Neural progenitor cell (in vitro differentiated cells): ENCODE measurements at regions not wholly inside any gene's neighbourhood (a gene's known extent, or its start where the extent isn't known, plus 50 kb on each side); places are given as distances from the start of the nearest gene placed in this dataset.

ENCODE experiments used
- DNase-seq: peaks from one replicate; pipeline ENCODE4 v3.0.0-alpha.2; 2016; ENCODE audit warnings: low spot score
- H2AFZ ChIP-seq: fragments of 200-600 bp; sonication (generic); replicated peaks from 2 replicates; pipeline ENCODE4 v1.6.1; 2016; ENCODE audit warnings: antibody characterized with exemption
- H3F3A ChIP-seq: fragments of 200-600 bp; sonication (generic); 2 replicates; pipeline ENCODE4 v1.6.1; 2016; ENCODE audit warnings: antibody characterized with exemption, low read depth
- H3K27ac ChIP-seq: fragments of 200-600 bp; sonication (generic); 2 replicates; pipeline ENCODE4 v1.5.1; 2016; ENCODE audit warnings: mild to moderate bottlenecking
- H3K27me3 ChIP-seq: fragments of 200-600 bp; sonication (generic); 2 replicates; pipeline ENCODE4 v1.6.1; 2016; ENCODE audit warnings: mild to moderate bottlenecking, moderate library complexity
- H3K36me3 ChIP-seq: fragments of 200-600 bp; sonication (generic); 2 replicates; pipeline ENCODE4 v1.5.1; 2016
- H3K4me1 ChIP-seq: fragments of 200-600 bp; sonication (generic); 2 replicates; pipeline ENCODE4 v1.6.1; 2016; ENCODE audit warnings: mixed run types
- H3K4me2 ChIP-seq: fragments of 200-600 bp; sonication (generic); 2 replicates; pipeline ENCODE4 v1.6.1; 2016
- H3K4me3 ChIP-seq: fragments of 200-600 bp; sonication (generic); 2 replicates; pipeline ENCODE4 v1.5.1; 2016
- H3K79me2 ChIP-seq: fragments of 200-600 bp; sonication (generic); 2 replicates; pipeline ENCODE4 v1.6.1; 2016; ENCODE audit warnings: low read depth
- H3K9ac ChIP-seq: fragments of 200-600 bp; sonication (generic); 2 replicates; pipeline ENCODE4 v1.6.1; 2016
- H3K9me3 ChIP-seq: fragments of 200-600 bp; sonication (generic); 2 replicates; pipeline ENCODE4 v1.5.1; 2016; ENCODE audit warnings: low read depth
- H4K20me1 ChIP-seq: fragments of 200-600 bp; sonication (generic); 2 replicates; pipeline ENCODE4 v1.6.1; 2016; ENCODE audit warnings: low read depth
- H3K27ac Mint-ChIP-seq: 3 replicates; pipeline ENCODE4 v1.8.0; 2021; ENCODE audit warnings: mixed read lengths
- H3K27me3 Mint-ChIP-seq: 2 replicates; pipeline ENCODE4 v1.8.0; 2022; ENCODE audit warnings: low read depth, mild to moderate bottlenecking, inconsistent platforms, moderate library complexity, mixed read lengths; ENCODE audit not compliant: insufficient read depth
- H3K36me3 Mint-ChIP-seq: 3 replicates; pipeline ENCODE4 v1.8.0; 2021; ENCODE audit warnings: mixed read lengths
- H3K4me1 Mint-ChIP-seq: 3 replicates; pipeline ENCODE4 v1.8.0; 2021; ENCODE audit warnings: mixed read lengths
- H3K4me3 Mint-ChIP-seq: 3 replicates; pipeline ENCODE4 v1.8.0; 2021; ENCODE audit warnings: mild to moderate bottlenecking, moderate library complexity, mixed read lengths
- H3K9me3 Mint-ChIP-seq: 3 replicates; pipeline ENCODE4 v1.8.0; 2020; ENCODE audit warnings: mixed read lengths
- EZH2 ChIP-seq: fragments of 200-600 bp; sonication (generic); IDR thresholded peaks from 2 replicates; pipeline ENCODE4 v1.6.1; 2017; ENCODE audit warnings: antibody characterized with exemption, mild to moderate bottlenecking, moderate library complexity
- EZH2phosphoT487 ChIP-seq: fragments of 200-600 bp; sonication (generic); IDR thresholded peaks from 2 replicates; pipeline ENCODE4 v1.6.1; 2017; ENCODE audit warnings: antibody characterized with exemption
- TF ChIP-seq, protein P1 (sequence below): fragments of 200-600 bp; sonication (generic); IDR thresholded peaks from 2 replicates; pipeline ENCODE4 v1.5.1; 2017; ENCODE audit warnings: antibody characterized with exemption, mild to moderate bottlenecking

DNA sequence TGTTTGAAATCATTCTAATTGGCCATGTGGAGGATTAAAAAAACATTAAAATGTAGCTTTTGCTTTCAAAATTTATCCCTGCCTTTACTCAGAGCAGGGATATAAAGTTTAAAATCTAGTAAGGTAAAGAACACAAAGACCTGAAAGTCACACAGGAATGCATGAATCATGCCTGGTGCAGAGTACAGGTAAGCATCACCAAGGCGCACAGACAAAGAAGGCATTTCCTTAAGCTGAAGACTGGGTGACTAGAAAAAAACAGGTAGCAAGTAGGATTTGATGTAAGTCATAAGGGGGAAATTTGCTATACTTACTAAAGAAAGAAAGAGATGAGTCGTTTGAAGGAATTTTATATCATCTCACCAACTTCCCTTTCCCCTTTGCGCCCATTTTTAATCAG lies 405.6 kb downstream of the GXYLT1 start:
- Mint-ChIP-seq H3K4me3 (no peak overlapping the region), H3K9me3 (peaks cover 21% of the 10 kb centered on the region), H3K27ac (no peak overlapping the region), H3K27me3 (peaks cover 6% of the 10 kb centered on the region), H3K36me3 (no peaks in the 10 kb centered on the region), H3K4me1 (peaks cover 9% of the 10 kb centered on the region)
- Histone ChIP-seq H3K79me2 (no peaks in the 10 kb centered on the region), H3K27me3 (no peaks in the 10 kb centered on the region), H4K20me1 (no peaks in the 10 kb centered on the region), H3K36me3 (no peaks in the 10 kb centered on the region), H3K27ac (no peak overlapping the region), H3F3A (no peaks in the 10 kb centered on the region), H2AFZ (no peak overlapping the region), H3K9ac (no peak overlapping the region), H3K4me2 (no peak overlapping the region), H3K9me3 (no peaks in the 10 kb centered on the region), H3K4me3 (no peak overlapping the region), H3K4me1 (peaks cover 7% of the 10 kb centered on the region)
- no peak for TF ChIP-seq EZH2phosphoT487
- TF ChIP-seq EZH2 = no peak
- no peak for DNase-seq

DNA sequence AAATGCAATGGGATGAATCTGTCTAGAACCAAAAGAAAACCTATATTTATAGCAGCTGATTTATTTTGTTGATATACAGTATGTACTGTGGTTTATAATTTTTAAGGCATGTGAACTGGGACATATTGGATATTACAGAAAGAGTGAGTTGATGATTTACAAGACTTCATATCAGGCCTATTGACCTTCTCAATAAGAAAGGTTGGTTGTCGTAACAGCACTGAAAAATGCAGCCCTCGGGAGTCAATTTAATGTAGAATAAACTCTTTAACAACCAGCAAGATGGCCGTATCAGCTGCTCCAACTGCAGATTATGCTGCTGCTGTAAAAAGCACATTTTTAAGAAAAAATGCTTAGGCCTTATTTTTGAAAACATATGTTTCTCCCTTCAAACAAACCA lies 407.3 kb downstream of the GXYLT1 start:
- Histone ChIP-seq H3K4me3 (no peak overlapping the region), H3K79me2 (no peaks in the 10 kb centered on the region), H3K9me3 (no peaks in the 10 kb centered on the region), H3K9ac (no peak overlapping the region), H3F3A (no peaks in the 10 kb centered on the region), H3K27me3 (no peaks in the 10 kb centered on the region), H3K27ac (no peak overlapping the region), H3K36me3 (no peaks in the 10 kb centered on the region), H2AFZ (no peak overlapping the region), H3K4me2 (no peak overlapping the region), H4K20me1 (no peaks in the 10 kb centered on the region), H3K4me1 (peaks cover 7% of the 10 kb centered on the region)
- no peak overlapping the region for H3K4me3 Mint-ChIP-seq
- DNase-seq = no peak
- H3K27ac Mint-ChIP-seq = peak overlapping the region; percentile 2
- H3K36me3 Mint-ChIP-seq = peaks cover 5% of the 10 kb centered on the region
- peaks cover 32% of the 10 kb centered on the region for H3K9me3 Mint-ChIP-seq
- H3K27me3 Mint-ChIP-seq = peaks cover 5% of the 10 kb centered on the region
- TF ChIP-seq EZH2phosphoT487 (no peak), EZH2 (no peak)
- TF ChIP-seq, protein P1, sequence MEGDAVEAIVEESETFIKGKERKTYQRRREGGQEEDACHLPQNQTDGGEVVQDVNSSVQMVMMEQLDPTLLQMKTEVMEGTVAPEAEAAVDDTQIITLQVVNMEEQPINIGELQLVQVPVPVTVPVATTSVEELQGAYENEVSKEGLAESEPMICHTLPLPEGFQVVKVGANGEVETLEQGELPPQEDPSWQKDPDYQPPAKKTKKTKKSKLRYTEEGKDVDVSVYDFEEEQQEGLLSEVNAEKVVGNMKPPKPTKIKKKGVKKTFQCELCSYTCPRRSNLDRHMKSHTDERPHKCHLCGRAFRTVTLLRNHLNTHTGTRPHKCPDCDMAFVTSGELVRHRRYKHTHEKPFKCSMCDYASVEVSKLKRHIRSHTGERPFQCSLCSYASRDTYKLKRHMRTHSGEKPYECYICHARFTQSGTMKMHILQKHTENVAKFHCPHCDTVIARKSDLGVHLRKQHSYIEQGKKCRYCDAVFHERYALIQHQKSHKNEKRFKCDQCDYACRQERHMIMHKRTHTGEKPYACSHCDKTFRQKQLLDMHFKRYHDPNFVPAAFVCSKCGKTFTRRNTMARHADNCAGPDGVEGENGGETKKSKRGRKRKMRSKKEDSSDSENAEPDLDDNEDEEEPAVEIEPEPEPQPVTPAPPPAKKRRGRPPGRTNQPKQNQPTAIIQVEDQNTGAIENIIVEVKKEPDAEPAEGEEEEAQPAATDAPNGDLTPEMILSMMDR = no peak
- peaks cover 13% of the 10 kb centered on the region for H3K4me1 Mint-ChIP-seq

DNA sequence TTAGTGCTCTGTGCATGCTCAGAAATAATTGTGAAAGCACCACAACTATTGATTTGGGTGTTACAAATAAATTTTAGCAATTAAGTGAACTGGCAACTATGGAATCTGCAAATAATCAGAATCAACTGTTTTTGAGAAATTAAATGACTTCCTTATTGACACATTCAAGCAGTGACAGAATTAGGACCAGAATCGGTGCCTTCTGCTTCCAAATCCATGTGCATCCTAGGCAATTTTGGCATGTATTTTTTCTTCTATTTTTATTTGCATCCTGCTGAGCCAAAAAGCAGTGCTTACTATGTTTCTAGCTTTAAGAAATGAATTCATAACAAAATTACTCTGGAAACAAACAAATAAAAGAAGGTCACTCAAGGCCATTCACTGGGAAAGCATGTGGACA lies 408.2 kb downstream of the GXYLT1 start:
- peaks cover 28% of the 10 kb centered on the region for H3K9me3 Mint-ChIP-seq
- Histone ChIP-seq H3K9ac (no peak overlapping the region), H4K20me1 (no peaks in the 10 kb centered on the region), H3K27ac (no peak overlapping the region), H2AFZ (no peak overlapping the region), H3K79me2 (no peaks in the 10 kb centered on the region), H3K4me3 (no peak overlapping the region), H3F3A (no peaks in the 10 kb centered on the region), H3K9me3 (no peaks in the 10 kb centered on the region), H3K27me3 (no peaks in the 10 kb centered on the region), H3K36me3 (no peaks in the 10 kb centered on the region), H3K4me1 (peaks cover 15% of the 10 kb centered on the region), H3K4me2 (no peak overlapping the region)
- peaks cover 5% of the 10 kb centered on the region for H3K36me3 Mint-ChIP-seq
- H3K4me3 Mint-ChIP-seq = no peak overlapping the region
- TF ChIP-seq, protein P1 = no peak
- TF ChIP-seq EZH2 (no peak), EZH2phosphoT487 (no peak)
- peaks cover 5% of the 10 kb centered on the region for H3K27me3 Mint-ChIP-seq
- no peak for DNase-seq
- H3K27ac Mint-ChIP-seq = no peak overlapping the region
- H3K4me1 Mint-ChIP-seq = peaks cover 23% of the 10 kb centered on the region

DNA sequence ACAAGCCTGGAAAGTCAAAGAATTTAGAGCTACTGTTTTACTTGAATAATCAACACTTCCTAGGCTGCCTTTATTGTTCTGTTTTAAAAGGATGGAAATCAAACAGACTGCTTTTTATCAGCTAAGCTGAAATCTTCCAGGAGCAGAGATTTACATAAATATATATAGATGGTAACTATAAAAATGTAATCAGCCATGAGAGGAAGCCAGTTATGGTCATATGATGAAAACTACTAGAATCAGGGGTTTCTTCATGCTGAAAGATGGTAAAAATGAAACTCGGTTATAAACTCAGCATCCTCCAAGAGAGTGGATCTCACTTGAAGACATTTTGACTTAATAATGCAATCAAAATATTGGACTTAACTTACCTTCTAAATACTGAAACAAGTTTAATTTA lies 413.0 kb downstream of the GXYLT1 start:
- H3K79me2 ChIP-seq = no peaks in the 10 kb centered on the region
- H3K4me1 ChIP-seq = peaks cover 26% of the 10 kb centered on the region
- Mint-ChIP-seq H3K27me3 (peaks cover 4% of the 10 kb centered on the region), H3K4me1 (peaks cover 34% of the 10 kb centered on the region), H3K27ac (peak overlapping the region; percentile 76), H3K9me3 (peaks cover 35% of the 10 kb centered on the region), H3K4me3 (peak overlapping the region; percentile 28), H3K36me3 (peaks cover 9% of the 10 kb centered on the region)
- no peaks in the 10 kb centered on the region for H3K9me3 ChIP-seq
- no peaks in the 10 kb centered on the region for H3K36me3 ChIP-seq
- no peaks in the 10 kb centered on the region for H4K20me1 ChIP-seq
- TF ChIP-seq, protein P1 = no peak
- TF ChIP-seq EZH2 = no peak
- TF ChIP-seq EZH2phosphoT487 = no peak
- H3K9ac ChIP-seq = no peak overlapping the region
- H3K27ac ChIP-seq = no peak overlapping the region
- H3K27me3 ChIP-seq = no peaks in the 10 kb centered on the region
- no peak overlapping the region for H2AFZ ChIP-seq
- H3F3A ChIP-seq = peaks cover 7% of the 10 kb centered on the region
- no peak overlapping the region for H3K4me3 ChIP-seq
- no peak for DNase-seq
- H3K4me2 ChIP-seq = peak overlapping the region; percentile 47
